Spleen (tissue), 11 donors: ENCODE measurements at regions not wholly inside any gene's neighbourhood (a gene's known extent, or its start where the extent isn't known, plus 50 kb on each side); places are given as distances from the start of the nearest gene placed in this dataset.

Experiments used
- DNase-seq: peaks from one replicate; pipeline ENCODE4 v3.0.0-alpha.2; 2020
- H3K27ac ChIP-seq, 8 donors: fragments of 200-600 bp; sonication (generic) in 7 of 8; 1 replicate in 4 of 8; 2 replicates in 4 of 8; pipeline versions ENCODE4 v1.5.0 to v1.8.0; 2016 to 2021; ENCODE audit warnings: inconsistent platforms in 4 of 8, mild to moderate bottlenecking in 4 of 8, moderate library complexity in 1 of 8
- H3K27me3 ChIP-seq, 7 donors: fragments of 200-600 bp; sonication (generic) in 6 of 7; replicated peaks in 1 of 7; 1 replicate in 4 of 7; 2 replicates in 3 of 7; pipeline versions ENCODE4 v1.5.0 to v1.8.0; 2016 to 2021; ENCODE audit warnings: inconsistent platforms in 3 of 7, mild to moderate bottlenecking in 1 of 7
- H3K36me3 ChIP-seq, 6 donors: fragments of 200-600 bp; sonication (generic) in 5 of 6; 1 replicate in 4 of 6; 2 replicates in 2 of 6; pipeline versions ENCODE4 v1.5.0 to v1.8.0; 2016 to 2021; ENCODE audit warnings: inconsistent platforms in 2 of 6
- H3K4me1 ChIP-seq, 6 donors: fragments of 200-600 bp; sonication (generic) in 5 of 6; 1 replicate in 3 of 6; 2 replicates in 3 of 6; pipeline versions ENCODE4 v1.5.0 to v1.8.0; 2016 to 2021; ENCODE audit warnings: inconsistent platforms in 3 of 6
- H3K4me3 ChIP-seq, 8 donors: fragments of 200-600 bp; sonication (generic) in 7 of 8; 1 replicate in 4 of 8; 2 replicates in 4 of 8; pipeline versions ENCODE4 v1.5.0 to v1.8.0; 2016 to 2021; ENCODE audit warnings: inconsistent platforms in 4 of 8, mild to moderate bottlenecking in 4 of 8, moderate library complexity in 2 of 8
- H3K9me3 ChIP-seq, 8 donors: fragments of 200-600 bp; sonication (generic) in 7 of 8; 1 replicate in 4 of 8; 2 replicates in 4 of 8; pipeline versions ENCODE4 v1.5.0 to v1.8.0; 2016 to 2021; ENCODE audit warnings: inconsistent platforms in 4 of 8
- CTCF ChIP-seq, 11 experiments: fragments of 200-600 bp in 7 of 11; fragments of 450-650 bp in 4 of 11; sonication (generic) in 4 of 11; IDR thresholded peaks in 8 of 11; conservative IDR thresholded peaks in 3 of 11; 1 replicate in 7 of 11; 2 replicates in 4 of 11; pipeline versions ENCODE4 v1.4.0 to v1.8.0; 2016 to 2021; ENCODE audit warnings: antibody characterized with exemption in 11 of 11, inconsistent platforms in 4 of 11, mild to moderate bottlenecking in 1 of 11
- POLR2A ChIP-seq, 3 donors: fragments of 450-650 bp; IDR thresholded peaks; one replicate each; pipeline ENCODE4 v1.5.1; 2017; ENCODE audit warnings: antibody characterized with exemption in 3 of 3, mild to moderate bottlenecking in 1 of 3
- POLR2AphosphoS5 ChIP-seq, 3 donors: sonication (generic); formaldehyde crosslinking; IDR thresholded peaks; one replicate each; pipeline ENCODE4 v1.5.1; 2017; ENCODE audit warnings: antibody characterized with exemption in 3 of 3
- WGBS, 5 donors: extraction: QIAGEN DNeasy Blood & Tissue Kit in 3 of 5; methylation state at CpG; one replicate each; pipeline versions ENCODE4 v1.1.5 to v1.1.7; 2013 to 2018; 5-methylcytosine and 5-hydroxymethylcytosine counted together
- intact Hi-C: fragments of 100-400 bp; cut with DNase I; formaldehyde crosslinking; loops from one replicate; pipeline ENCODE4 v1.15.0; 2023; ENCODE audit warnings: low total_unique reads
- donor health status: healthy with polysubstance abuse.
- donor health status: DM: no; HTN: no; CAD: no; lungs with moderate emphysema.
- donor health status: DM: no; HTN: no; CAD: no.
- donor health status: Bipolar disorder and iron deficiency.
- donor health status: healthy.
- donor health status: DM: no; HTN: no; CAD: no.
- donor health status: DM: yes; HTN: yes; CAD: no.

- WGBS, 5 donors: 90 to 95% (median 91%) methylated on average over 6 of the region's 6 CpGs
- no peak for TF ChIP-seq POLR2AphosphoS5 (IDR thresholded peaks at IDR 0.05)
- TF ChIP-seq CTCF (IDR thresholded peaks at IDR 0.05 in 8 of 11, conservative IDR thresholded peaks at IDR 0.05 in 3 of 11): no peak
- TF ChIP-seq POLR2A (IDR thresholded peaks at IDR 0.05): no peak
- intact Hi-C loops: no loop called here
Measured at GRCh38 chr4:153060196-153060595, 124.1 kb downstream of the FHDC1 start.

GRCh38 chr4:153061971-153062370, 125.8 kb downstream of the FHDC1 start:
- no peak overlapping the region for H3K27ac ChIP-seq
- intact Hi-C loops: no loop called here
- no peak for TF ChIP-seq POLR2A (IDR thresholded peaks at IDR 0.05)
- TF ChIP-seq CTCF (IDR thresholded peaks at IDR 0.05 in 8 of 11, conservative IDR thresholded peaks at IDR 0.05 in 3 of 11): no peak
- no peak for TF ChIP-seq POLR2AphosphoS5 (IDR thresholded peaks at IDR 0.05)

More at GRCh38 chr4:153060196-153060595, 124.1 kb downstream of the FHDC1 start:
- no peaks in the 10 kb centered on the region for H3K9me3 ChIP-seq
- no peak overlapping the region for H3K27ac ChIP-seq
- no peaks in the 10 kb centered on the region for H3K36me3 ChIP-seq
- H3K27me3 ChIP-seq: peaks cover 0 to 12% (median 0%) of the 10 kb centered on the region in 7 donors
- DNase-seq: no peak
- H3K4me3 ChIP-seq: no peak overlapping the region
- H3K4me1 ChIP-seq: no peaks in the 10 kb centered on the region

GRCh38 chr4:153062652-153063168, 126.6 kb downstream of the FHDC1 start:
- Histone ChIP-seq H3K27ac (no peak overlapping the region), H3K9me3 (no peaks in the 10 kb centered on the region), H3K4me1 (no peaks in the 10 kb centered on the region), H3K36me3 (no peaks in the 10 kb centered on the region), H3K4me3 (no peak overlapping the region), H3K27me3 (no peaks in the 10 kb centered on the region)
- 87 to 94% (median 90%) methylated on average over 3 of the region's 3 CpGs for WGBS, 5 donors
- DNase-seq: no peak
- TF ChIP-seq POLR2AphosphoS5 (IDR thresholded peaks at IDR 0.05): no peak
- TF ChIP-seq POLR2A (IDR thresholded peaks at IDR 0.05): no peak
- no peak for TF ChIP-seq CTCF (IDR thresholded peaks at IDR 0.05 in 8 of 11, conservative IDR thresholded peaks at IDR 0.05 in 3 of 11)
- intact Hi-C loops: no loop called here

More at GRCh38 chr4:153061971-153062370, 125.8 kb downstream of the FHDC1 start:
- 90 to 98% (median 94%) methylated on average over 2 of the region's 2 CpGs for WGBS, 5 donors
- no peak for DNase-seq
- H3K36me3 ChIP-seq: no peaks in the 10 kb centered on the region
- H3K9me3 ChIP-seq: no peaks in the 10 kb centered on the region
- H3K4me3 ChIP-seq: no peak overlapping the region
- H3K27me3 ChIP-seq: no peaks in the 10 kb centered on the region
- no peaks in the 10 kb centered on the region for H3K4me1 ChIP-seq

- Histone ChIP-seq H3K9me3 (no peaks in the 10 kb centered on the region), H3K4me3 (no peak overlapping the region), H3K27ac (no peak overlapping the region), H3K27me3 (no peaks in the 10 kb centered on the region), H3K4me1 (no peaks in the 10 kb centered on the region), H3K36me3 (no peaks in the 10 kb centered on the region)
- WGBS, 5 donors: 85 to 94% (median 91%) methylated on average over 4 of the region's 4 CpGs
- intact Hi-C loops: no loop called here
- DNase-seq: no peak
- TF ChIP-seq POLR2A (IDR thresholded peaks at IDR 0.05) (no peak), CTCF (IDR thresholded peaks at IDR 0.05 in 8 of 11, conservative IDR thresholded peaks at IDR 0.05 in 3 of 11) (no peak), POLR2AphosphoS5 (IDR thresholded peaks at IDR 0.05) (no peak)
Measured at GRCh38 chr4:153063490-153063889, 127.4 kb downstream of the FHDC1 start.
